Osteocyte (in vitro differentiated cells): ENCODE measurements at regions not wholly inside any gene's neighbourhood (a gene's known extent, or its start where the extent isn't known, plus 50 kb on each side); places are given as distances from the start of the nearest gene placed in this dataset.
"Not testable (repeated sequence)": the region's sequence is repeated elsewhere in the genome, so short reads cannot be mapped to it uniquely, and the experiment has no call there.

Experiments used
- DNase-seq: peaks from one replicate; pipeline ENCODE4 v3.0.0; 2021; ENCODE audit warnings: mixed read lengths; ENCODE audit not compliant: unreplicated experiment; ENCODE audit errors: extremely low spot score
- H3K27ac Mint-ChIP-seq: one replicate; pipeline ENCODE4 v1.8.0; 2021; ENCODE audit warnings: mild to moderate bottlenecking, mixed read lengths; ENCODE audit not compliant: unreplicated experiment
- H3K27me3 Mint-ChIP-seq: one replicate; pipeline ENCODE4 v1.8.0; 2021; ENCODE audit warnings: mixed read lengths; ENCODE audit not compliant: unreplicated experiment
- H3K36me3 Mint-ChIP-seq: one replicate; pipeline ENCODE4 v1.8.0; 2021; ENCODE audit warnings: mixed read lengths; ENCODE audit not compliant: unreplicated experiment
- H3K4me1 Mint-ChIP-seq: one replicate; pipeline ENCODE4 v1.8.0; 2021; ENCODE audit warnings: mixed read lengths; ENCODE audit not compliant: unreplicated experiment
- H3K4me3 Mint-ChIP-seq: one replicate; pipeline ENCODE4 v1.8.0; 2021; ENCODE audit warnings: mild to moderate bottlenecking, moderate library complexity, mixed read lengths; ENCODE audit not compliant: unreplicated experiment
- H3K9me3 Mint-ChIP-seq: one replicate; pipeline ENCODE4 v1.8.0; 2021; ENCODE audit warnings: mixed read lengths; ENCODE audit not compliant: unreplicated experiment
- CTCF ChIP-seq: fragments of 200-600 bp; sonication (generic); IDR thresholded peaks from 2 replicates; pipeline ENCODE4 v1.5.0; 2021; ENCODE audit warnings: antibody characterized with exemption, mild to moderate bottlenecking, moderate library complexity

- no peak for TF ChIP-seq CTCF
- Mint-ChIP-seq H3K27ac (no peak overlapping the region), H3K4me1 (no peaks in the 10 kb centered on the region), H3K36me3 (no peaks in the 10 kb centered on the region), H3K27me3 (no peaks in the 10 kb centered on the region), H3K4me3 (no peak overlapping the region), H3K9me3 (no peaks in the 10 kb centered on the region)
- no peak for DNase-seq
Measured at GRCh38 chr11:29616611-29617010, 400.2 kb downstream of the KCNA4 start.

- no peak for DNase-seq
- peaks cover 3% of the 10 kb centered on the region for H3K9me3 Mint-ChIP-seq
- no peak overlapping the region for H3K27ac Mint-ChIP-seq
- H3K4me1 Mint-ChIP-seq = no peaks in the 10 kb centered on the region
- no peak overlapping the region for H3K4me3 Mint-ChIP-seq
- no peaks in the 10 kb centered on the region for H3K36me3 Mint-ChIP-seq
- TF ChIP-seq CTCF = no peak
- H3K27me3 Mint-ChIP-seq = no peaks in the 10 kb centered on the region
Measured at GRCh38 chr11:29612423-29612822, 404.4 kb downstream of the KCNA4 start.

GRCh38 chr11:29606330-29607031 is 410.3 kb downstream of the KCNA4 start:
- H3K36me3 Mint-ChIP-seq = no peaks in the 10 kb centered on the region
- H3K4me1 Mint-ChIP-seq = no peaks in the 10 kb centered on the region
- no peak for TF ChIP-seq CTCF
- no peak overlapping the region for H3K27ac Mint-ChIP-seq
- H3K4me3 Mint-ChIP-seq = no peak overlapping the region
- H3K9me3 Mint-ChIP-seq = peaks cover 3% of the 10 kb centered on the region
- DNase-seq = no peak
- no peaks in the 10 kb centered on the region for H3K27me3 Mint-ChIP-seq

- not testable (repeated sequence) for DNase-seq, H3K4me1 Mint-ChIP-seq, H3K9me3 Mint-ChIP-seq, H3K27me3 Mint-ChIP-seq, H3K27ac Mint-ChIP-seq, H3K4me3 Mint-ChIP-seq, H3K36me3 Mint-ChIP-seq
Measured at GRCh38 chr11:29600151-29600575, 416.7 kb downstream of the KCNA4 start.

- no peak for TF ChIP-seq CTCF
- DNase-seq = no peak
- H3K27me3 Mint-ChIP-seq = peaks cover 4% of the 10 kb centered on the region
- no peaks in the 10 kb centered on the region for H3K4me1 Mint-ChIP-seq
- no peak overlapping the region for H3K27ac Mint-ChIP-seq
- H3K4me3 Mint-ChIP-seq = no peak overlapping the region
- no peaks in the 10 kb centered on the region for H3K9me3 Mint-ChIP-seq
- H3K36me3 Mint-ChIP-seq = no peaks in the 10 kb centered on the region
Measured at GRCh38 chr11:29584342-29584741, 432.5 kb downstream of the KCNA4 start.

- Mint-ChIP-seq H3K36me3 (no peaks in the 10 kb centered on the region), H3K9me3 (no peaks in the 10 kb centered on the region), H3K4me1 (no peaks in the 10 kb centered on the region), H3K27ac (no peak overlapping the region), H3K27me3 (no peaks in the 10 kb centered on the region), H3K4me3 (no peak overlapping the region)
- no peak for TF ChIP-seq CTCF
- DNase-seq = no peak
Measured at GRCh38 chr11:29578806-29579205, 438.0 kb downstream of the KCNA4 start.
